Choroid plexus epithelial cell (primary cell): ENCODE measurements at regions not wholly inside any gene's neighbourhood (a gene's known extent, or its start where the extent isn't known, plus 50 kb on each side); places are given as distances from the start of the nearest gene placed in this dataset.
A peak's percentile ranks its signal among the peaks of the same experiment; 100 is the strongest.

Experiments used
- DNase-seq: peaks from one replicate; pipeline ENCODE4 v3.0.0-alpha.2; 2010; ENCODE audit warnings: low read depth
- H3K4me3 ChIP-seq: 2 replicates; pipeline ENCODE4 v1.5.1; 2011; ENCODE audit warnings: low read depth, mild to moderate bottlenecking, control low read depth, low read length, moderate library complexity
- CTCF ChIP-seq: conservative IDR thresholded peaks from 2 replicates; pipeline ENCODE4 v1.5.1; 2011; ENCODE audit warnings: low read depth, mild to moderate bottlenecking, control low read depth, inconsistent platforms, low read length, moderate library complexity

GRCh38 chr11:38990139-38990538, 2392.1 kb upstream of the RAG2 start:
- no peak for DNase-seq
- no peak for TF ChIP-seq CTCF
- no peak overlapping the region for H3K4me3 ChIP-seq

- no peak for DNase-seq
- TF ChIP-seq CTCF, result no peak
These were observed 2390.9 kb upstream of the RAG2 start for GRCh38 chr11:38988908-38989307.

GRCh38 chr11:38972220-38972619, 2374.2 kb upstream of the RAG2 start:
- H3K4me3 ChIP-seq, result no peak overlapping the region
- no peak for DNase-seq
- TF ChIP-seq CTCF, result no peak

More at GRCh38 chr11:38988908-38989307, 2390.9 kb upstream of the RAG2 start:
- H3K4me3 ChIP-seq, result no peak overlapping the region

- no peak overlapping the region for H3K4me3 ChIP-seq
- no peak for DNase-seq
- no peak for TF ChIP-seq CTCF
These were observed 2373.1 kb upstream of the RAG2 start for GRCh38 chr11:38971141-38971540.

GRCh38 chr11:38968951-38969350, 2370.9 kb upstream of the RAG2 start:
- no peak for TF ChIP-seq CTCF
- H3K4me3 ChIP-seq, result no peak overlapping the region
- DNase-seq, result no peak

GRCh38 chr11:38952698-38953097, 2354.7 kb upstream of the RAG2 start:
- no peak for DNase-seq
- H3K4me3 ChIP-seq, result no peak overlapping the region
- TF ChIP-seq CTCF, result no peak

- no peak overlapping the region for H3K4me3 ChIP-seq
- no peak for TF ChIP-seq CTCF
- DNase-seq, result peak; percentile 0
These were observed 2352.8 kb upstream of the RAG2 start for GRCh38 chr11:38950867-38951266.
